ENCODE measurements at regions not wholly inside any gene's neighbourhood (a gene's known extent, or its start where the extent isn't known, plus 50 kb on each side); places are given as distances from the start of the nearest gene placed in this dataset.

- DNase-seq (ENCODE audit: low read depth): no peak
- TF ChIP-seq CTCF (IDR thresholded peaks at IDR 0.05; ENCODE audit: insufficient read depth, low read depth, low read length, missing control alignments): no peak
- no peak overlapping the region for H3K4me3 ChIP-seq (ENCODE audit: low read depth, low read length)
Measured at GRCh38 chr3:115423170-115423569, 200.1 kb upstream of the GAP43 start.

DNA sequence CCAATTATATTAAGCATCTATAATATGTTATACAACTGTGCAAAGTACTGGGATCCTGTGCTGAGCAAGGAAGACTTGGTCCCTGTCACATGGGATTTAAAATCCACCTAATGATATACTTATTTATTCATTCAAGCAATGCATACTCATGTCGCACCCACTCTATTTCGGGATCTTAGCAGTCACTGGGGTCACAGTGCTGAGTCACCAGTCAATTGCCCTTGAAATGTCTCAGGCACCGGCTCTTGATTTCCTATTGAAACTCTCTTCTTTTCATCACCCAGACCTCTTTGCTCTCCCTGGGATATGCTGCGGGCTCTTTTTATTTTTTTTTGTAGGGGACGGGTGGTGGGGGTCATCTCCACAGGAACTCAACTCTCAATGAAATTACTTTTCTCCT, 194.5 kb upstream of the GAP43 start:
- no peak for TF ChIP-seq CTCF (IDR thresholded peaks at IDR 0.05; ENCODE audit: insufficient read depth, low read depth, low read length, missing control alignments)
- DNase-seq (ENCODE audit: low read depth): no peak
- no peak overlapping the region for H3K4me3 ChIP-seq (ENCODE audit: low read depth, low read length)

DNA sequence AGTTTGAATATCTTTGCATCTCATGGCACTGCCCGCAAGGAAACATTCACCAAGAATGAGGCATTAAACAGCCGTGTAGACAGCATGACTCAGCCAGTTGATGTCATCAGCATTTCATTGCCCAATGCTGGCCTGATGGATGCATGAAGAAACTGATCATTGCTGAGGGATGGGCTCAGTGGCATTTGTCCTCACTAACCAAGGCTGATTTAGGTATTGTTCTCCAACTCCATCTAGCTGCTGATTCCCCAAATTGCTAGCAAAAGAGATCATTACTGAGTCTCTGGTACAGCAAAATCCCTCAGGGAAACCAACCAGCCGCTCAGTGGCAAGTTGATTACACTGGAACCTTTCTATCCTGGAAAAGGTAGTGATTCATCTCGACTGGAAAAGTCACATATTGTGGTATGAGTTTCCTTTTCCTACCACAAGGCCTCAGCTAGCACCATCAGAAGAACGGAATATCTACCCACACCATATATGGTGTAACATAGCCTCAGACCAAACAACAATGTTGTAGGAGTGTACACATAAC, 186.5 kb upstream of the GAP43 start:
- no peak overlapping the region for H3K4me3 ChIP-seq (ENCODE audit: low read depth, low read length)
- no peak for TF ChIP-seq CTCF (IDR thresholded peaks at IDR 0.05; ENCODE audit: insufficient read depth, low read depth, low read length, missing control alignments)
- no peak for DNase-seq (ENCODE audit: low read depth)

DNA sequence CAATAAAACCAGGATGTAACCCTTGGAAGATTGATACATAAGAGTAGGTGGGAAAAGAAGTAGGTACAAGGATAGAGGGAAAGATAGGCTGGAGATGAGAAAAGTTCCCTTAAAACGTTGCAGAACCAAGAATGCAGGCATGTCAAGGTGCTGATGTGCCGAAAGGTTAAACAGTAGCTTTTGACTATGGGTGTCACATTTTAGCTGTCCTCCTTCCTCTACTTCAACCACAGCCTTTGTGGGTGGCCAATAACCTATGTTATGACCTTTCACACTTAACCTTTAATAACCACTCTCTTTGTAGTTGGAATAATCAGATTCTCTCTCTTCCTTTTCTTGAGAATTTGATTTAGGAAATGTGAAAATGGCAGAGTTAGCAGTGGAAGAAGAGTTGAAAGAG, 184.5 kb upstream of the GAP43 start:
- DNase-seq (ENCODE audit: low read depth): no peak
- no peak for TF ChIP-seq CTCF (IDR thresholded peaks at IDR 0.05; ENCODE audit: insufficient read depth, low read depth, low read length, missing control alignments)
- no peak overlapping the region for H3K4me3 ChIP-seq (ENCODE audit: low read depth, low read length)

- H3K4me3 ChIP-seq (ENCODE audit: low read depth, low read length): no peak overlapping the region
- DNase-seq (ENCODE audit: low read depth): no peak
- TF ChIP-seq CTCF (IDR thresholded peaks at IDR 0.05; ENCODE audit: insufficient read depth, low read depth, low read length, missing control alignments): no peak
Measured at GRCh38 chr3:115445559-115445958, 177.8 kb upstream of the GAP43 start.

DNA sequence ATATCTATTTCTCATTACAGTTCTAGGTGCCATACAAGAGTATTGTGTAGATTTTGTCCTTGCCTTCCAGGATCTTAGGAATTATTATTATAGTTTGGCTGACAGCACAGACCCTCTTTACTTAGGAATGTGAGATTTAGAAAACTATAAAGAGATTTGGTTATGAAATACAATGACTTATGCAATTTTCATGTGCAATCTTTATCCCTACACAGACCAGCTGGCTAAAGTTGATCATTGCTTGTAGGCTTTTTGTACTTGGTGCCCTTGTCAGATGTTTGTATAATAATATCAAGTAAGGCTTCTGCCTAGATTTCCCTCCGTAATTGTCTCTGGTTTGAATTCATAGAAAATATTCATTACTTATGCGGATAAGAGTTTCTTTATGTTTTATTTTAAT, 174.5 kb upstream of the GAP43 start:
- DNase-seq (ENCODE audit: low read depth): no peak
- no peak for TF ChIP-seq CTCF (IDR thresholded peaks at IDR 0.05; ENCODE audit: insufficient read depth, low read depth, low read length, missing control alignments)

DNA sequence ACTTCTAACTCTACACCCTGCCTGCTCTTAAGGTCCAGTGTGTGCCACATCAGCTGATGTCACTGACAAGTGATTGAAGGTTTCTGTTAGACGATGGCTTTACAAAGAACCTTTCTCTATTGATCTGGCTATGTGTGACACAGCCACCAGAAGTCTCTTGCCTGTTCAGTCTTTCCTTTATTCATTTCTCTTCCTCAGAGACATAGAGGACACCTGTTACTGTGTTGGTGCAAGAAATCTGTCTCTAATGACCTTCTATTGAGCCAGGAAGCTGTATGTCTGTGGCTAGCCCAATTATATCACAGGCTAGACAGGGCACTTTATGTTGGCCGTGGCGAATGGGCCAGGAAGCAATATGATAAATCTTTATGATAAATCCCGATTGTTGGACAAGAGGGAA, 173.3 kb upstream of the GAP43 start:
- H3K4me3 ChIP-seq (ENCODE audit: low read depth, low read length): no peak overlapping the region
- no peak for DNase-seq (ENCODE audit: low read depth)
- no peak for TF ChIP-seq CTCF (IDR thresholded peaks at IDR 0.05; ENCODE audit: insufficient read depth, low read depth, low read length, missing control alignments)

More for the DNA sequence above, 174.5 kb upstream of the GAP43 start:
- no peak overlapping the region for H3K4me3 ChIP-seq (ENCODE audit: low read depth, low read length)

Measured in GM12865 (cell line).